Smooth muscle cell (in vitro differentiated cells): ENCODE measurements at regions not wholly inside any gene's neighbourhood (a gene's known extent, or its start where the extent isn't known, plus 50 kb on each side); places are given as distances from the start of the nearest gene placed in this dataset.

Experiments
- DNase-seq: peaks from one replicate; lab custom pipeline; 2025; ENCODE audit not compliant: unreplicated experiment; lab: John Stamatoyannopoulos, UW
- H2AFZ ChIP-seq: fragments of 200-600 bp; sonication (generic); 2 replicates; pipeline ENCODE4 v1.6.0; 2016; ENCODE audit warnings: antibody characterized with exemption, low read depth, mild to moderate bottlenecking
- H3F3A ChIP-seq: fragments of 200-600 bp; sonication (generic); 2 replicates; pipeline ENCODE4 v1.6.0; 2017; ENCODE audit warnings: antibody characterized with exemption, low read depth
- H3K27ac ChIP-seq: fragments of 200-600 bp; sonication (generic); 2 replicates; pipeline ENCODE4 v1.5.1; 2016; ENCODE audit warnings: low read depth, mild to moderate bottlenecking
- H3K27me3 ChIP-seq: fragments of 200-600 bp; sonication (generic); 2 replicates; pipeline ENCODE4 v1.6.1; 2016; ENCODE audit warnings: low read depth, mild to moderate bottlenecking
- H3K36me3 ChIP-seq: fragments of 200-600 bp; sonication (generic); 2 replicates; pipeline ENCODE4 v1.5.1; 2016; ENCODE audit warnings: low read depth
- H3K4me1 ChIP-seq: fragments of 200-600 bp; sonication (generic); 2 replicates; pipeline ENCODE4 v1.5.1; 2016; ENCODE audit warnings: low read depth
- H3K4me2 ChIP-seq: fragments of 200-600 bp; sonication (generic); 2 replicates; pipeline ENCODE4 v1.6.0; 2016; ENCODE audit warnings: mild to moderate bottlenecking
- H3K4me3 ChIP-seq: fragments of 200-600 bp; sonication (generic); 2 replicates; pipeline ENCODE4 v1.5.1; 2016; ENCODE audit warnings: mild to moderate bottlenecking
- H3K79me2 ChIP-seq: fragments of 200-600 bp; sonication (generic); 2 replicates; pipeline ENCODE4 v1.6.0; 2016; ENCODE audit warnings: low read depth, mild to moderate bottlenecking
- H3K9ac ChIP-seq: fragments of 200-600 bp; sonication (generic); 2 replicates; pipeline ENCODE4 v1.6.0; 2016; ENCODE audit warnings: low read depth
- H3K9me3 ChIP-seq: fragments of 200-600 bp; sonication (generic); replicated peaks from 2 replicates; pipeline ENCODE4 v1.5.1; 2016; ENCODE audit warnings: low read depth
- H4K20me1 ChIP-seq: fragments of 200-600 bp; sonication (generic); 2 replicates; pipeline ENCODE4 v1.6.0; 2016; ENCODE audit warnings: low read depth
- WGBS: methylation state at CpG from one replicate; pipeline ENCODE4 v1.1.7; 2016; ENCODE audit warnings: low lambda C conversion rate; 5-methylcytosine and 5-hydroxymethylcytosine counted together
- TF ChIP-seq, protein P1 (sequence below): fragments of 200-600 bp; sonication (generic); IDR thresholded peaks from 2 replicates; pipeline ENCODE4 v1.5.1; 2017; ENCODE audit warnings: borderline replicate concordance, mild to moderate bottlenecking, antibody characterized with exemption; ENCODE audit not compliant: insufficient read depth, poor library complexity, severe bottlenecking

DNA sequence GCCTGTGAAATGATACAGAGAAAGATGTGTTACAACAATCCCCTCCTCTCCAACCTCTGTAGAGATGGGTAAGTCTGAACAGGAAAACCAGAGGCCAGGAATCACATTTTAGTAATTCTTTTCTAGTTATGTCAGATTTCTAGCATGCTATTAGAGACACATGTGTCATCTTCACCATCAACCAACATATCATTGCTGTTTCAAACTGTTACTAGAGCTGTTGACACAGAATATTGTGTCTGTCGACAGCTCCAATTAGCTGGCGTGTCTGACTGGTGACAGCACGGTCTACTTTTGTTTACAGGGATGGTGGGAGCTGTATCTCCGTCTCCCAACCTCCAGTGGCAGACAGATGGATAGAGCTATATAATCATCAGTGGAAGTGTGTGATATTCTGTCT is 393.2 kb downstream of the SOX2 start:
- no peaks in the 10 kb centered on the region for H3K4me1 ChIP-seq
- H3K36me3 ChIP-seq = no peaks in the 10 kb centered on the region
- H3K27me3 ChIP-seq = peaks cover 6% of the 10 kb centered on the region
- no peak overlapping the region for H3K4me2 ChIP-seq
- no peaks in the 10 kb centered on the region for H3F3A ChIP-seq
- WGBS = 55% methylated on average over 4 of the region's 4 CpGs
- no peak overlapping the region for H3K4me3 ChIP-seq
- H2AFZ ChIP-seq = no peak overlapping the region
- no peaks in the 10 kb centered on the region for H3K79me2 ChIP-seq
- TF ChIP-seq, protein P1, sequence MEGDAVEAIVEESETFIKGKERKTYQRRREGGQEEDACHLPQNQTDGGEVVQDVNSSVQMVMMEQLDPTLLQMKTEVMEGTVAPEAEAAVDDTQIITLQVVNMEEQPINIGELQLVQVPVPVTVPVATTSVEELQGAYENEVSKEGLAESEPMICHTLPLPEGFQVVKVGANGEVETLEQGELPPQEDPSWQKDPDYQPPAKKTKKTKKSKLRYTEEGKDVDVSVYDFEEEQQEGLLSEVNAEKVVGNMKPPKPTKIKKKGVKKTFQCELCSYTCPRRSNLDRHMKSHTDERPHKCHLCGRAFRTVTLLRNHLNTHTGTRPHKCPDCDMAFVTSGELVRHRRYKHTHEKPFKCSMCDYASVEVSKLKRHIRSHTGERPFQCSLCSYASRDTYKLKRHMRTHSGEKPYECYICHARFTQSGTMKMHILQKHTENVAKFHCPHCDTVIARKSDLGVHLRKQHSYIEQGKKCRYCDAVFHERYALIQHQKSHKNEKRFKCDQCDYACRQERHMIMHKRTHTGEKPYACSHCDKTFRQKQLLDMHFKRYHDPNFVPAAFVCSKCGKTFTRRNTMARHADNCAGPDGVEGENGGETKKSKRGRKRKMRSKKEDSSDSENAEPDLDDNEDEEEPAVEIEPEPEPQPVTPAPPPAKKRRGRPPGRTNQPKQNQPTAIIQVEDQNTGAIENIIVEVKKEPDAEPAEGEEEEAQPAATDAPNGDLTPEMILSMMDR = no peak
- no peaks in the 10 kb centered on the region for H4K20me1 ChIP-seq
- H3K9me3 ChIP-seq = no peaks in the 10 kb centered on the region
- H3K27ac ChIP-seq = no peak overlapping the region
- H3K9ac ChIP-seq = no peak overlapping the region
- DNase-seq = no peak

DNA sequence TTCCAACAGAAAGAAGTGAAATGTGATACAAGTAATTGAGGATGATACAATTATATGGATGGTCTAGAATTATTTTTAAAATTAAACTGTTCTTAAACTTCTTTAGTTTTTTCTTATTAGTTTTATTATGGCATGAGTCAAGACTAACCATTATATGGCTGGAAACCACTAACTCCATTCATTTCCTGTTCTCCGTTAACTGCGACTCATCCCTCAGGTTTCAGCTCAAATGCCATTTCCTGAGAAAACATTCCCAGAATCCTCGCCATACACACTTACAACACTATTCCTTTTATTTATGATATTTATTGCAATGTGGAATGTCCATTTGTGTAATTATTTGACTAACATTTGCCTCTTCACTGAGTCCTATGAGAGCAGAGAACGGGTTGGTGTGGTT is 394.1 kb downstream of the SOX2 start:
- Histone ChIP-seq H3K9ac (no peak overlapping the region), H3K4me1 (no peaks in the 10 kb centered on the region), H3K27me3 (peaks cover 6% of the 10 kb centered on the region), H3K36me3 (no peaks in the 10 kb centered on the region), H3K4me3 (no peak overlapping the region), H3K4me2 (no peak overlapping the region), H2AFZ (no peak overlapping the region), H3F3A (no peaks in the 10 kb centered on the region), H3K9me3 (no peaks in the 10 kb centered on the region), H3K79me2 (no peaks in the 10 kb centered on the region), H4K20me1 (no peaks in the 10 kb centered on the region), H3K27ac (no peak overlapping the region)
- TF ChIP-seq, protein P1 = no peak
- 52% methylated on average over 4 of the region's 4 CpGs for WGBS
- DNase-seq = no peak

DNA sequence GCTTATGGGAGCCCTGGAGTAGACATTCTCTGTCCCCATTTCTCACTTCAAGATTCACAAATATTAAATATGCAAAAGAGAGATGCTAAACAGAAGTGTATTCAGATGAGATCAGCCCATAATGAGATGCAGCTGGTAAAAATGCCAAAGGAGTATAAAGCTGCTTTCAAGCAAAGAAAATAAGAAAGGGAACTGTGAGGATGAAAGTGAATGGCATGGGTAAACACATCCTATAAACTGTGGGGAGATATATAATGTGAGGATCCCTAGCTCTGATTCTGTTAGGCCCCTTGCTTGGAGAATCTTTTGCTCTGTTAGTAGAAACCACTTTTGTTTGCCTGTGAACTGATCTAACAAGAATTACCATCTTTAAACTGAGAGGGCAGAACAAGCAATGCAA is 396.6 kb downstream of the SOX2 start:
- H3K79me2 ChIP-seq = no peaks in the 10 kb centered on the region
- DNase-seq = no peak
- H3K4me1 ChIP-seq = no peaks in the 10 kb centered on the region
- H3K27me3 ChIP-seq = peaks cover 6% of the 10 kb centered on the region
- TF ChIP-seq, protein P1 = no peak
- no peak overlapping the region for H3K4me3 ChIP-seq
- H3K9ac ChIP-seq = no peak overlapping the region
- H2AFZ ChIP-seq = no peak overlapping the region
- no peaks in the 10 kb centered on the region for H3K9me3 ChIP-seq
- H4K20me1 ChIP-seq = no peaks in the 10 kb centered on the region
- H3K27ac ChIP-seq = no peak overlapping the region
- H3K36me3 ChIP-seq = no peaks in the 10 kb centered on the region
- H3K4me2 ChIP-seq = no peak overlapping the region
- no peaks in the 10 kb centered on the region for H3F3A ChIP-seq

DNA sequence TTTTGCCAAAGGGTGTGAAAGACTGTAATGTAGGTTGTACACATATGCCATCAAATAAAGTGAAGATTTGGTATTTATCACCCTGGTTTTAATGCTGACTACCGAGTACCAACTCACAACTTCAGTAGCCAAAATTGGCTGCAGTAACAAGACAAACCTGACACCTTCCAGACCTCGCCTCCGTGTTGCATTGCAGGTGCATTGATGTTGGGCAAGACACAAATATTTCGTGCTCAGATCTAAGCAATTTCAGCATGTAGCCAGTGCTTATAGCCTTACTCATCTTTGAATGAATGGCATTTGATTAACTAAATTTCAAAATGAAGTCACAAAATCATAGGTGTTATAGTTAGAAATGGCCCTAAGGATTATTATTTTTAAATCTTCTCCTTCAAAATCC is 400.2 kb downstream of the SOX2 start:
- Histone ChIP-seq H3K27me3 (peaks cover 6% of the 10 kb centered on the region), H3K4me1 (no peaks in the 10 kb centered on the region), H2AFZ (no peak overlapping the region), H3K9me3 (no peaks in the 10 kb centered on the region), H3K36me3 (no peaks in the 10 kb centered on the region), H3K4me3 (no peak overlapping the region), H4K20me1 (no peaks in the 10 kb centered on the region), H3F3A (no peaks in the 10 kb centered on the region), H3K9ac (no peak overlapping the region), H3K27ac (no peak overlapping the region), H3K79me2 (no peaks in the 10 kb centered on the region), H3K4me2 (no peak overlapping the region)
- DNase-seq = no peak
- TF ChIP-seq, protein P1 = no peak
- 87% methylated on average over 4 of the region's 4 CpGs for WGBS
